WTC11 (cell line): ENCODE measurements at regions not wholly inside any gene's neighbourhood (a gene's known extent, or its start where the extent isn't known, plus 50 kb on each side); places are given as distances from the start of the nearest gene placed in this dataset.

ENCODE experiments used
- ATAC-seq: fragments of 200-7000 bp; cut with Tn5 transposase; 2 replicates; pipeline ENCODE4 v1.10.0; 2021; ENCODE audit warnings: mild to moderate bottlenecking, moderate library complexity
- CTCF ChIA-PET: fragments of 300-600 bp; sonication (Branson Sonifier 250); formaldehyde crosslinking; loops from one replicate; lab custom pipeline; 2021; ENCODE audit warnings: antibody characterized with exemption; lab: Charles Lee
- POLR2A ChIA-PET: fragments of 350-600 bp; sonication (Branson Sonifier 250); formaldehyde crosslinking; loops from one replicate; lab custom pipeline; 2021; ENCODE audit warnings: antibody characterized with exemption; lab: Charles Lee
- DNase-seq: peaks from one replicate; pipeline ENCODE4 v3.0.0; 2021; ENCODE audit warnings: low spot score
- H3K27ac Mint-ChIP-seq: 2 replicates; pipeline ENCODE4 v1.8.0; 2021; ENCODE audit warnings: mixed read lengths
- H3K27me3 Mint-ChIP-seq: 2 replicates; pipeline ENCODE4 v1.8.0; 2021; ENCODE audit warnings: low read depth, mild to moderate bottlenecking, moderate library complexity, mixed read lengths
- H3K36me3 Mint-ChIP-seq: 2 replicates; pipeline ENCODE4 v1.8.0; 2021; ENCODE audit warnings: mixed read lengths
- H3K4me1 Mint-ChIP-seq: 2 replicates; pipeline ENCODE4 v1.8.0; 2022; ENCODE audit warnings: mixed read lengths
- H3K4me3 Mint-ChIP-seq: 2 replicates; pipeline ENCODE4 v1.8.0; 2021; ENCODE audit warnings: mild to moderate bottlenecking, moderate library complexity, mixed read lengths
- H3K9me3 Mint-ChIP-seq: 2 replicates; pipeline ENCODE4 v1.8.0; 2021; ENCODE audit warnings: mixed read lengths
- ARID4B ChIP-seq: sonication (generic); formaldehyde crosslinking; IDR thresholded peaks from 2 replicates; pipeline ENCODE4 v1.8.0; 2023; ENCODE audit warnings: missing genetic modification reagents, mild to moderate bottlenecking, borderline replicate concordance
- ATF2 ChIP-seq: sonication (generic); formaldehyde crosslinking; IDR thresholded peaks from 2 replicates; pipeline ENCODE4 v1.8.1; 2022; ENCODE audit warnings: low read depth, missing genetic modification reagents, borderline replicate concordance
- ATF3 ChIP-seq: sonication (generic); formaldehyde crosslinking; conservative IDR thresholded peaks from 2 replicates; pipeline ENCODE4 v1.8.1; 2022; ENCODE audit warnings: mild to moderate bottlenecking, missing genetic modification reagents
- CTCF ChIP-seq: fragments of 200-600 bp; IDR thresholded peaks from 2 replicates; pipeline ENCODE4 v1.8.0; 2022; ENCODE audit warnings: antibody characterized with exemption
- E2F1 ChIP-seq: sonication (generic); formaldehyde crosslinking; IDR thresholded peaks from 2 replicates; pipeline ENCODE4 v1.8.0; 2022; ENCODE audit warnings: mild to moderate bottlenecking, missing genetic modification reagents
- E2F4 ChIP-seq: sonication (generic); formaldehyde crosslinking; IDR thresholded peaks from 2 replicates; pipeline ENCODE4 v1.8.1; 2022; ENCODE audit warnings: low read depth, mild to moderate bottlenecking, moderate library complexity, missing genetic modification reagents, borderline replicate concordance
- ESRRA ChIP-seq: sonication (generic); formaldehyde crosslinking; IDR thresholded peaks from 2 replicates; pipeline ENCODE4 v1.8.1; 2022; ENCODE audit warnings: mild to moderate bottlenecking, missing genetic modification reagents, borderline replicate concordance
- ETV6 ChIP-seq: sonication (generic); formaldehyde crosslinking; IDR thresholded peaks from 2 replicates; pipeline ENCODE4 v1.8.1; 2022; ENCODE audit warnings: mild to moderate bottlenecking, missing genetic modification reagents
- FOXP1 ChIP-seq: sonication (generic); formaldehyde crosslinking; IDR thresholded peaks from 2 replicates; pipeline ENCODE4 v1.8.0; 2022; ENCODE audit warnings: missing genetic modification reagents, mild to moderate bottlenecking, moderate library complexity, borderline replicate concordance
- GABPB1 ChIP-seq: sonication (generic); formaldehyde crosslinking; IDR thresholded peaks from 2 replicates; pipeline ENCODE4 v1.8.1; 2023; ENCODE audit warnings: mild to moderate bottlenecking, missing genetic modification reagents
- HMGA2 ChIP-seq: fragments of 250-450 bp; sonication (Bioruptor Pico); IDR thresholded peaks from 2 replicates; pipeline ENCODE4 v1.4.0; 2021; ENCODE audit warnings: mild to moderate bottlenecking, moderate library complexity
- RORB ChIP-seq: fragments of 250-450 bp; sonication (Bioruptor Pico); IDR thresholded peaks from 2 replicates; pipeline ENCODE4 v1.9.0; 2021; ENCODE audit warnings: mild to moderate bottlenecking
- SMAD4 ChIP-seq: sonication (generic); formaldehyde crosslinking; IDR thresholded peaks from 2 replicates; pipeline ENCODE4 v1.8.0; 2022; ENCODE audit warnings: mild to moderate bottlenecking, missing genetic modification reagents
- TCF7 ChIP-seq: sonication (generic); formaldehyde crosslinking; IDR thresholded peaks from 2 replicates; pipeline ENCODE4 v1.8.0; 2022; ENCODE audit warnings: mild to moderate bottlenecking, low read depth, missing genetic modification reagents, moderate library complexity
- ZNF219 ChIP-seq: sonication (generic); formaldehyde crosslinking; IDR thresholded peaks from 2 replicates; pipeline ENCODE4 v1.8.0; 2023; ENCODE audit warnings: missing genetic modification reagents, mild to moderate bottlenecking, borderline replicate concordance
- ZNF281 ChIP-seq: sonication (generic); formaldehyde crosslinking; IDR thresholded peaks from 2 replicates; pipeline ENCODE4 v1.8.0; 2023; ENCODE audit warnings: mild to moderate bottlenecking, missing genetic modification reagents
- ZNF416 ChIP-seq: fragments of 250-450 bp; sonication (Bioruptor Pico); IDR thresholded peaks from 2 replicates; pipeline ENCODE4 v1.9.0; 2021; ENCODE audit warnings: mild to moderate bottlenecking, inconsistent platforms
- ZNF425 ChIP-seq: fragments of 250-450 bp; sonication (Bioruptor Pico); conservative IDR thresholded peaks from 2 replicates; pipeline ENCODE4 v1.9.0; 2021; ENCODE audit warnings: mild to moderate bottlenecking
- ZNF512 ChIP-seq: sonication (generic); formaldehyde crosslinking; IDR thresholded peaks from 2 replicates; pipeline ENCODE4 v1.8.1; 2022; ENCODE audit warnings: missing genetic modification reagents, borderline replicate concordance

- CTCF ChIA-PET: no interaction called here
- POLR2A ChIA-PET: no interaction called here
- H3K27ac Mint-ChIP-seq: no peak overlapping the region
- H3K36me3 Mint-ChIP-seq: no peaks in the 10 kb centered on the region
- no peak overlapping the region for H3K4me3 Mint-ChIP-seq
- H3K4me1 Mint-ChIP-seq: no peaks in the 10 kb centered on the region
- DNase-seq (no peak), ATAC-seq (no peak)
- H3K9me3 Mint-ChIP-seq: no peaks in the 10 kb centered on the region
- no peaks in the 10 kb centered on the region for H3K27me3 Mint-ChIP-seq
- no peak for TF ChIP-seq ATF2 (CRISPR knock-in tag)
- TF ChIP-seq ETV6 (CRISPR knock-in tag): no peak
- no peak for TF ChIP-seq SMAD4 (CRISPR knock-in tag)
- TF ChIP-seq ARID4B (CRISPR knock-in tag): no peak
- TF ChIP-seq RORB: no peak
- no peak for TF ChIP-seq E2F4 (CRISPR knock-in tag)
- TF ChIP-seq ATF3: no peak
- TF ChIP-seq ZNF425: no peak
- no peak for TF ChIP-seq CTCF
- no peak for TF ChIP-seq GABPB1 (CRISPR knock-in tag)
- no peak for TF ChIP-seq ESRRA (CRISPR knock-in tag)
- TF ChIP-seq E2F1 (CRISPR knock-in tag): no peak
- no peak for TF ChIP-seq ZNF512 (CRISPR knock-in tag)
- TF ChIP-seq ZNF219: no peak
- TF ChIP-seq ZNF416 (CRISPR knock-in tag): no peak
- no peak for TF ChIP-seq ZNF281 (CRISPR knock-in tag)
- no peak for TF ChIP-seq HMGA2 (CRISPR knock-in tag)
- no peak for TF ChIP-seq FOXP1 (CRISPR knock-in tag)
- TF ChIP-seq TCF7: no peak
These were observed 188.1 kb downstream of the IRX5 start for GRCh38 chr16:55118701-55119260.
